HG03469 (cell line): ENCODE measurements at regions not wholly inside any gene's neighbourhood (a gene's known extent, or its start where the extent isn't known, plus 50 kb on each side); places are given as distances from the start of the nearest gene placed in this dataset.

ENCODE experiments used
- ATAC-seq: cut with Tn5 transposase; IDR thresholded peaks from one replicate; pipeline ENCODE4 v1.9.1; 2021; ENCODE audit warnings: mild to moderate bottlenecking, moderate library complexity, moderate number of reproducible peaks; ENCODE audit not compliant: unreplicated experiment

GRCh38 chr22:48331691-48332220, 1495.9 kb downstream of the BRD1 start:
- no peak for ATAC-seq

GRCh38 chr22:48331266-48331665, 1496.4 kb downstream of the BRD1 start:
- no peak for ATAC-seq

GRCh38 chr22:48327721-48328120, 1500.0 kb downstream of the BRD1 start:
- ATAC-seq = no peak

- ATAC-seq = no peak
These were observed 1503.9 kb downstream of the BRD1 start for GRCh38 chr22:48323746-48324145.

- ATAC-seq = no peak
These were observed 1504.8 kb downstream of the BRD1 start for GRCh38 chr22:48322907-48323306.

- no peak for ATAC-seq
These were observed 1505.6 kb downstream of the BRD1 start for GRCh38 chr22:48321986-48322545.

GRCh38 chr22:48320683-48321451, 1506.8 kb downstream of the BRD1 start:
- no peak for ATAC-seq

GRCh38 chr22:48320048-48320682, 1507.5 kb downstream of the BRD1 start:
- ATAC-seq = no peak

GRCh38 chr22:48319321-48320047, 1508.2 kb downstream of the BRD1 start:
- ATAC-seq = no peak

- ATAC-seq = no peak
These were observed 1508.9 kb downstream of the BRD1 start for GRCh38 chr22:48318575-48319320.

- ATAC-seq = no peak
These were observed 1509.5 kb downstream of the BRD1 start for GRCh38 chr22:48318173-48318572.

- no peak for ATAC-seq
These were observed 1511.1 kb downstream of the BRD1 start for GRCh38 chr22:48316257-48317250.

- ATAC-seq = no peak
These were observed 1512.0 kb downstream of the BRD1 start for GRCh38 chr22:48315439-48316256.

- no peak for ATAC-seq
These were observed 1513.6 kb downstream of the BRD1 start for GRCh38 chr22:48314073-48314472.

- no peak for ATAC-seq
These were observed 1514.4 kb downstream of the BRD1 start for GRCh38 chr22:48313175-48313830.

- ATAC-seq = no peak
These were observed 1516.9 kb downstream of the BRD1 start for GRCh38 chr22:48310740-48311139.

- ATAC-seq = no peak
These were observed 1517.4 kb downstream of the BRD1 start for GRCh38 chr22:48310289-48310688.

GRCh38 chr22:48309836-48310235, 1517.8 kb downstream of the BRD1 start:
- no peak for ATAC-seq
